Head of caudate nucleus (tissue), 42 donors: ENCODE measurements at regions not wholly inside any gene's neighbourhood (a gene's known extent, or its start where the extent isn't known, plus 50 kb on each side); places are given as distances from the start of the nearest gene placed in this dataset.

ENCODE experiments used
- DNase-seq, 42 donors: peaks; one replicate each; pipeline versions ENCODE4 v3.0.0 to v3.0.0-alpha.2; 2020 to 2021; ENCODE audit warnings: mixed read lengths in 7 of 42
- intact Hi-C: fragments of 100-400 bp; cut with DNase I; formaldehyde crosslinking; loops from one replicate; pipeline ENCODE4 v1.15.0; 2022

- DNase-seq: no peak
- intact Hi-C loops: no loop called here
Measured at GRCh38 chr20:40592941-40593340, 96.1 kb downstream of the MAFB start.

- no peak for DNase-seq
- intact Hi-C loops: no loop called here
Measured at GRCh38 chr20:40591536-40591935, 97.5 kb downstream of the MAFB start.

GRCh38 chr20:40591119-40591518, 97.9 kb downstream of the MAFB start:
- intact Hi-C loops: no loop called here
- DNase-seq: no peak

- intact Hi-C loops: loop anchor here (10.0 kb wide), 1 partner anchor 95 kb away; the partner anchor contains the start of gene MAFB
- no peak for DNase-seq
Measured at GRCh38 chr20:40589581-40589980, 99.5 kb downstream of the MAFB start.

GRCh38 chr20:40588891-40589290, 100.1 kb downstream of the MAFB start:
- DNase-seq: no peak
- intact Hi-C loops: loop anchor here (10.0 kb wide), 1 partner anchor 96 kb away; the partner anchor contains the start of gene MAFB

- intact Hi-C loops: loop anchor here (10.0 kb wide), 1 partner anchor 98 kb away; the partner anchor contains the start of gene MAFB
- no peak for DNase-seq
Measured at GRCh38 chr20:40587038-40587437, 102.0 kb downstream of the MAFB start.

- DNase-seq: no peak
- intact Hi-C loops: loop anchor here (10.0 kb wide), 1 partner anchor 101 kb away; the partner anchor contains the start of gene MAFB
Measured at GRCh38 chr20:40584130-40584809, 104.8 kb downstream of the MAFB start.

- intact Hi-C loops: loop anchor here (10.0 kb wide), 1 partner anchor 101 kb away; the partner anchor contains the start of gene MAFB
Measured at GRCh38 chr20:40583636-40584035, 105.4 kb downstream of the MAFB start.

GRCh38 chr20:40583205-40583604, 105.8 kb downstream of the MAFB start:
- intact Hi-C loops: loop anchor here (10.0 kb wide), 1 partner anchor 102 kb away; the partner anchor contains the start of gene MAFB
- DNase-seq: peak in 35 of 42 donors; percentile 11 to 60 (median 38)

More at GRCh38 chr20:40583636-40584035, 105.4 kb downstream of the MAFB start:
- no peak for DNase-seq

- DNase-seq: no peak
Measured at GRCh38 chr20:40582531-40582930, 106.5 kb downstream of the MAFB start.

GRCh38 chr20:40579701-40580100, 109.3 kb downstream of the MAFB start:
- intact Hi-C loops: loop anchor here (10.0 kb wide), 1 partner anchor 105 kb away; the partner anchor contains the start of gene MAFB
- DNase-seq: no peak

More at GRCh38 chr20:40582531-40582930, 106.5 kb downstream of the MAFB start:
- intact Hi-C loops: loop anchor here (10.0 kb wide), 1 partner anchor 102 kb away; the partner anchor contains the start of gene MAFB

- DNase-seq: no peak
- intact Hi-C loops: no loop called here
Measured at GRCh38 chr20:40578961-40579360, 110.1 kb downstream of the MAFB start.

GRCh38 chr20:40575851-40576250, 113.2 kb downstream of the MAFB start:
- DNase-seq: no peak
- intact Hi-C loops: no loop called here

- DNase-seq: no peak
- intact Hi-C loops: no loop called here
Measured at GRCh38 chr20:40572251-40572650, 116.8 kb downstream of the MAFB start.

- DNase-seq: peak in 5 of 42 donors; percentile 3 to 43 (median 12)
- intact Hi-C loops: no loop called here
Measured at GRCh38 chr20:40571639-40572038, 117.4 kb downstream of the MAFB start.

GRCh38 chr20:40568200-40568599, 120.8 kb downstream of the MAFB start:
- intact Hi-C loops: no loop called here

GRCh38 chr20:40565682-40566040, 123.4 kb downstream of the MAFB start:
- no peak for DNase-seq
- intact Hi-C loops: no loop called here

More at GRCh38 chr20:40568200-40568599, 120.8 kb downstream of the MAFB start:
- DNase-seq: no peak

- intact Hi-C loops: no loop called here
- DNase-seq: no peak
Measured at GRCh38 chr20:40565001-40565681, 123.9 kb downstream of the MAFB start.

- intact Hi-C loops: no loop called here
- no peak for DNase-seq
Measured at GRCh38 chr20:40563296-40563950, 125.6 kb downstream of the MAFB start.

- intact Hi-C loops: no loop called here
- DNase-seq: peak in 15 of 42 donors; percentile 9 to 67 (median 21)
Measured at GRCh38 chr20:40562031-40562430, 127.0 kb downstream of the MAFB start.
